ENCODE measurements at regions not wholly inside any gene's neighbourhood (a gene's known extent, or its start where the extent isn't known, plus 50 kb on each side); places are given as distances from the start of the nearest gene placed in this dataset.

GRCh38 chr2:21715887-21716286 lies 592.1 kb downstream of the TDRD15 start:
- Histone ChIP-seq H3K9me3 (ENCODE audit: control insufficient read depth, insufficient read depth, low read length) (no peaks in the 10 kb centered on the region), H3K27ac (ENCODE audit: low read length) (no peak overlapping the region), H3K36me3 (ENCODE audit: control insufficient read depth, insufficient read depth, low read length) (no peaks in the 10 kb centered on the region), H3K27me3 (ENCODE audit: control insufficient read depth, insufficient read depth, low read length) (no peaks in the 10 kb centered on the region), H3K4me3 (ENCODE audit: low read length) (no peak overlapping the region), H3K4me1 (ENCODE audit: control insufficient read depth, insufficient read depth, low read length) (no peaks in the 10 kb centered on the region)
- Mint-ChIP-seq H3K9me3 (peaks cover 12 to 17% of the 10 kb centered on the region in 2 donors), H3K36me3 (no peaks in the 10 kb centered on the region), H3K4me1 (no peaks in the 10 kb centered on the region), H3K4me3 (no peak overlapping the region), H3K27ac (no peak overlapping the region), H3K27me3 (ENCODE audit: low read depth in 2 of 2) (no peaks in the 10 kb centered on the region)
- intact Hi-C loops (cut with micrococcal nuclease) = no loop called here
- 72% methylated on average over 4 of the region's 4 CpGs for WGBS (ENCODE audit: insufficient coverage)
- DNase-seq (no peak), ATAC-seq (no peak)
- no peak for TF ChIP-seq CTCF (IDR thresholded peaks at IDR 0.05)

- no peak overlapping the region for H3K4me3 Mint-ChIP-seq
- H3K4me1 Mint-ChIP-seq = no peaks in the 10 kb centered on the region
- Histone ChIP-seq H3K4me1 (ENCODE audit: control insufficient read depth, insufficient read depth, low read length) (no peaks in the 10 kb centered on the region), H3K27ac (ENCODE audit: low read length) (no peak overlapping the region), H3K4me3 (ENCODE audit: low read length) (no peak overlapping the region), H3K36me3 (ENCODE audit: control insufficient read depth, insufficient read depth, low read length) (no peaks in the 10 kb centered on the region), H3K9me3 (ENCODE audit: control insufficient read depth, insufficient read depth, low read length) (no peaks in the 10 kb centered on the region), H3K27me3 (ENCODE audit: control insufficient read depth, insufficient read depth, low read length) (no peaks in the 10 kb centered on the region)
- H3K36me3 Mint-ChIP-seq = no peaks in the 10 kb centered on the region
- DNase-seq (no peak), ATAC-seq (no peak)
- peaks cover 9 to 13% of the 10 kb centered on the region in 2 donors for H3K9me3 Mint-ChIP-seq
- H3K27me3 Mint-ChIP-seq (ENCODE audit: low read depth in 2 of 2) = no peaks in the 10 kb centered on the region
- H3K27ac Mint-ChIP-seq = no peak overlapping the region
- 58% methylated on average over 4 of the region's 4 CpGs for WGBS (ENCODE audit: insufficient coverage)
- TF ChIP-seq CTCF (IDR thresholded peaks at IDR 0.05) = no peak
- intact Hi-C loops (cut with micrococcal nuclease) = no loop called here
These were observed 603.3 kb downstream of the TDRD15 start for GRCh38 chr2:21727101-21727500.

- TF ChIP-seq CTCF (IDR thresholded peaks at IDR 0.05) = no peak
- Histone ChIP-seq H3K36me3 (ENCODE audit: control insufficient read depth, insufficient read depth, low read length) (no peaks in the 10 kb centered on the region), H3K27me3 (ENCODE audit: control insufficient read depth, insufficient read depth, low read length) (no peaks in the 10 kb centered on the region), H3K4me1 (ENCODE audit: control insufficient read depth, insufficient read depth, low read length) (no peaks in the 10 kb centered on the region), H3K4me3 (ENCODE audit: low read length) (no peak overlapping the region), H3K9me3 (ENCODE audit: control insufficient read depth, insufficient read depth, low read length) (peaks cover 1% of the 10 kb centered on the region), H3K27ac (ENCODE audit: low read length) (no peak overlapping the region)
- DNase-seq (no peak), ATAC-seq (no peak)
- Mint-ChIP-seq H3K4me3 (no peak overlapping the region), H3K4me1 (no peaks in the 10 kb centered on the region), H3K27me3 (ENCODE audit: low read depth in 2 of 2) (no peaks in the 10 kb centered on the region), H3K9me3 (peaks cover 9 to 16% of the 10 kb centered on the region in 2 donors), H3K36me3 (no peaks in the 10 kb centered on the region), H3K27ac (no peak overlapping the region)
- 100% methylated on average over 1 of the region's 2 CpGs for WGBS (ENCODE audit: insufficient coverage)
- intact Hi-C loops (cut with micrococcal nuclease) = no loop called here
These were observed 604.4 kb downstream of the TDRD15 start for GRCh38 chr2:21728133-21728532.

- Histone ChIP-seq H3K36me3 (ENCODE audit: control insufficient read depth, insufficient read depth, low read length) (no peaks in the 10 kb centered on the region), H3K27me3 (ENCODE audit: control insufficient read depth, insufficient read depth, low read length) (no peaks in the 10 kb centered on the region), H3K4me1 (ENCODE audit: control insufficient read depth, insufficient read depth, low read length) (no peaks in the 10 kb centered on the region), H3K4me3 (ENCODE audit: low read length) (no peak overlapping the region), H3K9me3 (ENCODE audit: control insufficient read depth, insufficient read depth, low read length) (peaks cover 3% of the 10 kb centered on the region), H3K27ac (ENCODE audit: low read length) (no peak overlapping the region)
- intact Hi-C loops (cut with micrococcal nuclease) = no loop called here
- WGBS (ENCODE audit: insufficient coverage) = 80% methylated on average over 3 of the region's 3 CpGs
- TF ChIP-seq CTCF (IDR thresholded peaks at IDR 0.05) = no peak
- DNase-seq (no peak), ATAC-seq (no peak)
- peaks cover 9 to 16% of the 10 kb centered on the region in 2 donors for H3K9me3 Mint-ChIP-seq
- H3K27me3 Mint-ChIP-seq (ENCODE audit: low read depth in 2 of 2) = no peaks in the 10 kb centered on the region
- H3K36me3 Mint-ChIP-seq = no peaks in the 10 kb centered on the region
- H3K27ac Mint-ChIP-seq = no peak overlapping the region
- no peaks in the 10 kb centered on the region for H3K4me1 Mint-ChIP-seq
- H3K4me3 Mint-ChIP-seq = no peak overlapping the region
These were observed 606.4 kb downstream of the TDRD15 start for GRCh38 chr2:21730141-21730540.
